Stimulated activated CD4-positive, alpha-beta T cell treated with anti-CD3 and anti-CD28 coated beads, Interleukin-15, amount 100 ng/mL, for 48 hours (primary cell): ENCODE measurements at regions not wholly inside any gene's neighbourhood (a gene's known extent, or its start where the extent isn't known, plus 50 kb on each side); places are given as distances from the start of the nearest gene placed in this dataset.

Experiments used
- DNase-seq, 2 donors: peaks; one replicate each; pipeline ENCODE4 v3.0.0-alpha.2; 2020; ENCODE audit warnings: low read depth in 2 of 2

- DNase-seq: no peak
These were observed 668.1 kb downstream of the EPHA4 start for GRCh38 chr2:220904015-220904414.

- DNase-seq: no peak
These were observed 658.7 kb downstream of the EPHA4 start for GRCh38 chr2:220913384-220913783.

- no peak for DNase-seq
These were observed 656.9 kb downstream of the EPHA4 start for GRCh38 chr2:220915092-220915623.

GRCh38 chr2:220916931-220917330 lies 655.2 kb downstream of the EPHA4 start:
- DNase-seq: no peak

GRCh38 chr2:220930271-220931076 lies 641.6 kb downstream of the EPHA4 start:
- DNase-seq: no peak

- no peak for DNase-seq
These were observed 640.6 kb downstream of the EPHA4 start for GRCh38 chr2:220931491-220931890.

GRCh38 chr2:220932041-220932440 lies 640.1 kb downstream of the EPHA4 start:
- no peak for DNase-seq

GRCh38 chr2:220935789-220936321 lies 636.2 kb downstream of the EPHA4 start:
- DNase-seq: peak in 1 of 2 donors; percentile 2

GRCh38 chr2:220936641-220937197 lies 635.4 kb downstream of the EPHA4 start:
- no peak for DNase-seq

- no peak for DNase-seq
These were observed 634.9 kb downstream of the EPHA4 start for GRCh38 chr2:220937245-220937644.

GRCh38 chr2:220940646-220941045 lies 631.5 kb downstream of the EPHA4 start:
- DNase-seq: no peak

- no peak for DNase-seq
These were observed 630.4 kb downstream of the EPHA4 start for GRCh38 chr2:220941683-220942082.

- DNase-seq: no peak
These were observed 625.6 kb downstream of the EPHA4 start for GRCh38 chr2:220946552-220946951.

GRCh38 chr2:220948579-220948978 lies 623.5 kb downstream of the EPHA4 start:
- no peak for DNase-seq

- DNase-seq: no peak
These were observed 622.6 kb downstream of the EPHA4 start for GRCh38 chr2:220949466-220949865.

GRCh38 chr2:220955776-220956175 lies 616.3 kb downstream of the EPHA4 start:
- DNase-seq: no peak

GRCh38 chr2:220956429-220956828 lies 615.7 kb downstream of the EPHA4 start:
- no peak for DNase-seq

- DNase-seq: no peak
These were observed 612.7 kb downstream of the EPHA4 start for GRCh38 chr2:220959391-220959802.

- no peak for DNase-seq
These were observed 610.8 kb downstream of the EPHA4 start for GRCh38 chr2:220961143-220961860.

GRCh38 chr2:220962556-220962955 lies 609.5 kb downstream of the EPHA4 start:
- no peak for DNase-seq

GRCh38 chr2:220963076-220963475 lies 609.0 kb downstream of the EPHA4 start:
- DNase-seq: no peak

GRCh38 chr2:220963930-220964329 lies 608.2 kb downstream of the EPHA4 start:
- DNase-seq: no peak
